Panc1 (cell line): ENCODE measurements at regions not wholly inside any gene's neighbourhood (a gene's known extent, or its start where the extent isn't known, plus 50 kb on each side); places are given as distances from the start of the nearest gene placed in this dataset.
"Not testable (repeated sequence)": the region's sequence is repeated elsewhere in the genome, so short reads cannot be mapped to it uniquely, and the experiment has no call there.

Experiments used
- ATAC-seq: fragments of 200-7000 bp; cut with Tn5 transposase; 2 replicates; pipeline ENCODE4 v1.9.1; 2020; ENCODE audit warnings: mild to moderate bottlenecking, moderate library complexity
- BruUV-seq: library from RNA; stranded (reverse); fragments of 400-500 nt; replicated peaks from 2 replicates; lab custom pipeline; 2021; lab: Mats Ljungman, UMichigan
- CTCF ChIA-PET: fragments of 300-600 bp; sonication (Branson Sonifier 250); formaldehyde crosslinking; loops from one replicate; lab custom pipeline; 2022; ENCODE audit warnings: antibody characterized with exemption; lab: Charles Lee
- POLR2A ChIA-PET: fragments of 300-600 bp; sonication (Branson Sonifier 250); formaldehyde crosslinking; loops from one replicate; lab custom pipeline; 2022; ENCODE audit warnings: antibody characterized with exemption; lab: Charles Lee
- DNase-seq: peaks from one replicate; pipeline ENCODE4 v3.0.0-alpha.2; 2010; ENCODE audit warnings: low read depth, low spot score
- H3K27ac ChIP-seq: 2 replicates; pipeline ENCODE4 v1.5.1; 2011; ENCODE audit warnings: mild to moderate bottlenecking, low read length, inconsistent platforms
- H3K27me3 ChIP-seq: fragments of 200-500 bp; sonication (Bioruptor generic); 2 replicates; pipeline ENCODE4 v1.6.0; 2014; ENCODE audit warnings: low read length, inconsistent platforms; ENCODE audit not compliant: control insufficient read depth, insufficient read depth
- H3K36me3 ChIP-seq: fragments of 200-500 bp; sonication (Bioruptor generic); 2 replicates; pipeline ENCODE4 v1.5.1; 2014; ENCODE audit warnings: inconsistent platforms, mild to moderate bottlenecking, low read length, moderate library complexity; ENCODE audit not compliant: control insufficient read depth, insufficient read depth
- H3K4me1 ChIP-seq: 2 replicates; pipeline ENCODE4 v1.5.1; 2011; ENCODE audit warnings: inconsistent platforms, mild to moderate bottlenecking, low read length, moderate library complexity; ENCODE audit not compliant: control insufficient read depth, insufficient read depth
- H3K4me3 ChIP-seq, 2 experiments: 2 replicates each; pipeline ENCODE4 v1.5.1; 2011 to 2012; ENCODE audit warnings: low read depth in 2 of 2, low read length in 2 of 2, mild to moderate bottlenecking in 2 of 2, inconsistent platforms in 1 of 2, moderate library complexity in 1 of 2
- H3K9me3 ChIP-seq: fragments of 200-500 bp; sonication (Bioruptor generic); 2 replicates; pipeline ENCODE4 v1.5.1; 2014; ENCODE audit warnings: low read depth, mild to moderate bottlenecking, inconsistent platforms, low read length, moderate library complexity; ENCODE audit not compliant: control insufficient read depth, insufficient read depth
- CTCF ChIP-seq: fragments of 450-650 bp; IDR thresholded peaks from 2 replicates; pipeline ENCODE4 v1.5.1; 2017; ENCODE audit warnings: mild to moderate bottlenecking
- POLR2AphosphoS5 ChIP-seq: IDR thresholded peaks from 2 replicates; pipeline ENCODE4 v1.6.1; 2012; ENCODE audit warnings: mild to moderate bottlenecking, low read depth, low read length, moderate library complexity
- REST ChIP-seq, 2 experiments: IDR thresholded peaks; 2 replicates each; pipeline ENCODE4 v1.6.1; 2011 to 2012; ENCODE audit warnings: low read depth in 2 of 2, control low read depth in 1 of 2, low read length in 1 of 2, mild to moderate bottlenecking in 1 of 2, moderate library complexity in 1 of 2; ENCODE audit not compliant: insufficient read depth in 1 of 2
- SIN3A ChIP-seq: IDR thresholded peaks from 2 replicates; pipeline ENCODE4 v1.6.1; 2012; ENCODE audit warnings: low read depth, mild to moderate bottlenecking, low read length, moderate library complexity, borderline replicate concordance; ENCODE audit not compliant: insufficient read depth
- TCF7L2 ChIP-seq: IDR thresholded peaks from 2 replicates; pipeline ENCODE4 v1.6.1; 2011; ENCODE audit warnings: mild to moderate bottlenecking, low read depth, low read length, inconsistent platforms
- in situ Hi-C: cut with HindIII; loops from 2 replicates; pipeline ENCODE4 v1.10.0; 2016; ENCODE audit warnings: low sequenced_read_pairs, low pct_unique_long_range_greater_than_20kb
- intact Hi-C: fragments of 100-400 bp; cut with micrococcal nuclease; formaldehyde crosslinking; loops from one replicate; pipeline ENCODE4 v1.10.0; 2022; ENCODE audit not compliant: unreplicated experiment

- ChIA-PET POLR2A (no interaction called here), CTCF (no interaction called here)
- no peak for DNase-seq
- no peak overlapping the region for H3K27ac ChIP-seq
- no peak overlapping the region for H3K4me3 ChIP-seq
- H3K4me1 ChIP-seq, result no peaks in the 10 kb centered on the region
- in situ Hi-C loops, result no loop called here
- no TSS peak for BruUV-seq
- TF ChIP-seq SIN3A, result no peak
- ATAC-seq, result no peak
- intact Hi-C loops, result no loop called here
- no peaks in the 10 kb centered on the region for H3K36me3 ChIP-seq
- no peaks in the 10 kb centered on the region for H3K9me3 ChIP-seq
- peaks cover 9% of the 10 kb centered on the region; the same call in 1 of the 2 replicates for H3K27me3 ChIP-seq
Measured at GRCh38 chr10:117775526-117775925, 233.0 kb downstream of the EMX2 start.

GRCh38 chr10:117777222-117777621, 234.7 kb downstream of the EMX2 start:
- in situ Hi-C loops, CTCF ChIA-PET, H3K4me3 ChIP-seq, ATAC-seq, DNase-seq, H3K36me3 ChIP-seq, H3K27me3 ChIP-seq, BruUV-seq, H3K9me3 ChIP-seq, H3K27ac ChIP-seq, H3K4me1 ChIP-seq, intact Hi-C loops: not testable (repeated sequence)
- POLR2A ChIA-PET, result interaction anchor here (0.6 kb wide), 1 partner anchor 228 kb away, joined by 3 read pairs; no protein-coding TSS in a partner anchor

- ATAC-seq, result no peak
- ChIA-PET CTCF (interaction anchor here (0.5 kb wide), 1 partner anchor 47 kb away, joined by 4 read pairs; no protein-coding TSS in a partner anchor), POLR2A (no interaction called here)
Measured at GRCh38 chr10:117778241-117778640, 235.7 kb downstream of the EMX2 start.

More at GRCh38 chr10:117778241-117778640, 235.7 kb downstream of the EMX2 start:
- no peak overlapping the region for H3K27ac ChIP-seq
- no TSS peak for BruUV-seq
- in situ Hi-C loops, result no loop called here
- H3K36me3 ChIP-seq, result no peaks in the 10 kb centered on the region
- H3K9me3 ChIP-seq, result no peaks in the 10 kb centered on the region
- intact Hi-C loops, result no loop called here
- peaks cover 2% of the 10 kb centered on the region; the same call in 1 of the 2 replicates for H3K27me3 ChIP-seq
- no peak overlapping the region for H3K4me3 ChIP-seq
- H3K4me1 ChIP-seq, result no peaks in the 10 kb centered on the region
- TF ChIP-seq TCF7L2, result no peak
- no peak for TF ChIP-seq REST (IDR thresholded peaks at IDR 0.05; ENCODE audit: insufficient read depth in 1 of 2, low read depth in 2 of 2, low read length in 1 of 2)
- TF ChIP-seq CTCF, result no peak
- no peak for TF ChIP-seq SIN3A
- no peak for TF ChIP-seq POLR2AphosphoS5
- DNase-seq, result no peak
